ENCODE measurements at regions not wholly inside any gene's neighbourhood (a gene's known extent, or its start where the extent isn't known, plus 50 kb on each side); places are given as distances from the start of the nearest gene placed in this dataset.

GRCh38 chr11:97989121-97989520 is 1031.6 kb upstream of the CNTN5 start:
- no peak overlapping the region for H2AK9ac ChIP-seq (replicated peaks; ENCODE audit: low read depth, low read length, poor library complexity)
- intact Hi-C loops (cut with micrococcal nuclease), result no loop called here
- no peak for TF ChIP-seq RAD21 (IDR thresholded peaks at IDR 0.05; ENCODE audit: low read length)
- no peak for TF ChIP-seq CEBPB (IDR thresholded peaks at IDR 0.05; ENCODE audit: low read depth, low read length)
- TF ChIP-seq SMC3 (IDR thresholded peaks at IDR 0.05; ENCODE audit: low read depth, low read length), result no peak
- TF ChIP-seq CHD1 (IDR thresholded peaks at IDR 0.05; ENCODE audit: low read depth, low read length), result no peak
- TF ChIP-seq POLR2A (IDR thresholded peaks at IDR 0.05; ENCODE audit: low read depth, low read length), result no peak
- no peak for TF ChIP-seq MAFK (IDR thresholded peaks at IDR 0.05; ENCODE audit: low read depth, low read length)
- TF ChIP-seq BHLHE40 (IDR thresholded peaks at IDR 0.05; ENCODE audit: low read depth, low read length), result no peak
- no peak for TF ChIP-seq RFX5 (IDR thresholded peaks at IDR 0.05; ENCODE audit: low read depth, low read length)
- TF ChIP-seq USF2 (IDR thresholded peaks at IDR 0.05; ENCODE audit: low read depth, low read length), result no peak
- TF ChIP-seq ELK1 (IDR thresholded peaks at IDR 0.05; ENCODE audit: borderline replicate concordance, low read depth, low read length), result no peak
- TF ChIP-seq FOS (IDR thresholded peaks at IDR 0.05; ENCODE audit: low read depth, low read length), result no peak
- no peak for TF ChIP-seq RCOR1 (IDR thresholded peaks at IDR 0.05; ENCODE audit: insufficient replicate concordance, low read length)
- no peak for TF ChIP-seq MAZ (IDR thresholded peaks at IDR 0.05; ENCODE audit: borderline replicate concordance, low read depth, low read length)
- no peak for TF ChIP-seq CTCF (conservative IDR thresholded peaks at IDR 0.05; ENCODE audit: low read depth, low read length)
- TF ChIP-seq MXI1 (IDR thresholded peaks at IDR 0.05; ENCODE audit: borderline replicate concordance, low read depth, low read length), result no peak
- TF ChIP-seq NFE2L2 (IDR thresholded peaks at IDR 0.05; ENCODE audit: low read depth, low read length), result no peak
- no peaks in the 10 kb centered on the region for H3K27me3 ChIP-seq (ENCODE audit: control insufficient read depth, insufficient read depth, low read length)
- H3K9me3 ChIP-seq (ENCODE audit: control insufficient read depth, insufficient read depth, low read length), result no peaks in the 10 kb centered on the region
- ChIA-PET CTCF (no interaction called here), POLR2A (ENCODE audit: unreplicated experiment) (no interaction called here)
- dilution Hi-C loops (cut with HindIII; ENCODE audit: low sequenced_read_pairs, unreplicated experiment), result no loop called here
- H2BK120ac ChIP-seq (ENCODE audit: low read depth, low read length), result no peak overlapping the region
- in situ Hi-C loops (cut with MboI; ENCODE audit: low sequenced_read_pairs), result no loop called here
- H2BK15ac ChIP-seq (ENCODE audit: low read depth, low read length), result no peak overlapping the region
- no CpG with 5 or more reads among the region's 2 CpGs for WGBS, 2 experiments (ENCODE audit: extremely low coverage in 2 of 2, insufficient read length in 1 of 2)
- H4K5ac ChIP-seq (ENCODE audit: low read depth, low read length), result no peak overlapping the region
- H3K36me3 ChIP-seq (ENCODE audit: control insufficient read depth, insufficient read depth, low read length), result no peaks in the 10 kb centered on the region
- ATAC-seq (ENCODE audit: low read depth) (no peak), DNase-seq (no peak)
- no peak overlapping the region for H3K56ac ChIP-seq (ENCODE audit: extremely low read depth, insufficient read depth, low read length)
- H4K91ac ChIP-seq (ENCODE audit: insufficient read depth, low read depth, low read length), result no peak overlapping the region
- no TSS peak for BruUV-seq (replicated peaks)
- no peak overlapping the region for H3K9ac ChIP-seq (ENCODE audit: low read depth, low read length)
- H3K14ac ChIP-seq (replicated peaks; ENCODE audit: low read depth, low read length), result no peak overlapping the region
- no peak overlapping the region for H4K8ac ChIP-seq (ENCODE audit: low read depth in 2 of 2, low read length in 2 of 2)
- no peak overlapping the region for H2AFZ ChIP-seq (replicated peaks; ENCODE audit: low read length, poor library complexity)
- H3K18ac ChIP-seq (ENCODE audit: low read depth, low read length), result no peak overlapping the region
- H3K23ac ChIP-seq (ENCODE audit: low read depth, low read length), result no peak overlapping the region
- no peaks in the 10 kb centered on the region for H3K79me1 ChIP-seq (ENCODE audit: low read depth in 1 of 2, low read length in 2 of 2)
- no peak overlapping the region for H3K4me3 ChIP-seq (ENCODE audit: insufficient read depth, low read depth, low read length)
- no peak overlapping the region for H2BK5ac ChIP-seq (ENCODE audit: low read depth, low read length, poor library complexity, severe bottlenecking)
- no peaks in the 10 kb centered on the region for H3K9me1 ChIP-seq (ENCODE audit: insufficient read depth, low read length)
- no peak overlapping the region for H3K27ac ChIP-seq (ENCODE audit: insufficient read depth, low read length)
- H2BK20ac ChIP-seq (ENCODE audit: low read depth, low read length), result no peak overlapping the region
- no peaks in the 10 kb centered on the region; the same call in 1 of the 2 replicates for H3K4me1 ChIP-seq (ENCODE audit: control insufficient read depth, insufficient read depth, low read length)
- no peak overlapping the region for H3K4ac ChIP-seq (ENCODE audit: low read depth, low read length)
- no peak overlapping the region for H2AK5ac ChIP-seq (ENCODE audit: low read depth, low read length)
- H3K4me2 ChIP-seq (ENCODE audit: low read depth, low read length), result no peak overlapping the region
- H4K20me1 ChIP-seq (ENCODE audit: insufficient read depth, low read length), result no peaks in the 10 kb centered on the region

All from IMR-90 (cell line).